CD14-positive monocyte (primary cell): ENCODE measurements at regions not wholly inside any gene's neighbourhood (a gene's known extent, or its start where the extent isn't known, plus 50 kb on each side); places are given as distances from the start of the nearest gene placed in this dataset.

ENCODE experiments used
- DNase-seq, 3 donors: peaks; one replicate each; pipeline ENCODE4 v3.0.0-alpha.2; 2011 to 2022
- H2AFZ ChIP-seq: 2 replicates; pipeline ENCODE4 v1.6.0; 2012; ENCODE audit warnings: mild to moderate bottlenecking, low read depth, low read length, inconsistent platforms; ENCODE audit not compliant: insufficient read depth, poor library complexity, severe bottlenecking
- H3K27ac ChIP-seq, 2 donors: 1 replicate in 1 of 2; 2 replicates in 1 of 2; pipeline ENCODE4 v1.5.1; 2012 to 2013; ENCODE audit warnings: low read length in 2 of 2, control low read depth in 1 of 2, inconsistent platforms in 1 of 2, low read depth in 1 of 2, mild to moderate bottlenecking in 1 of 2
- H3K27me3 ChIP-seq, 2 donors: one replicate each; pipeline versions ENCODE4 v1.6.0 to v1.6.1; 2011 to 2013; ENCODE audit warnings: low read length in 2 of 2; ENCODE audit not compliant: control insufficient read depth in 2 of 2, insufficient read depth in 2 of 2
- H3K36me3 ChIP-seq, 2 donors: replicated peaks in 1 of 2; 1 replicate in 1 of 2; 2 replicates in 1 of 2; pipeline versions ENCODE4 v1.5.1 to v1.6.1; 2012 to 2013; ENCODE audit warnings: low read length in 2 of 2, control low read depth in 1 of 2, inconsistent platforms in 1 of 2, mild to moderate bottlenecking in 1 of 2; ENCODE audit not compliant: insufficient read depth in 2 of 2, control insufficient read depth in 1 of 2
- H3K4me1 ChIP-seq, 2 donors: 1 replicate in 1 of 2; 2 replicates in 1 of 2; pipeline versions ENCODE4 v1.5.1 to v1.6.1; 2012 to 2013; ENCODE audit warnings: low read length in 2 of 2, control low read depth in 1 of 2, inconsistent platforms in 1 of 2, mild to moderate bottlenecking in 1 of 2, moderate library complexity in 1 of 2; ENCODE audit not compliant: insufficient read depth in 2 of 2, control insufficient read depth in 1 of 2
- H3K4me2 ChIP-seq: replicated peaks from 2 replicates; pipeline ENCODE3; 2012; ENCODE audit warnings: low read length, moderate library complexity, mild to moderate bottlenecking; ENCODE audit not compliant: poor library complexity, severe bottlenecking; ENCODE audit errors: extremely low read depth
- H3K4me3 ChIP-seq, 3 experiments: fragments of 200-600 bp in 1 of 3; sonication (generic) in 1 of 3; replicated peaks in 1 of 3; 1 replicate in 2 of 3; 2 replicates in 1 of 3; pipeline ENCODE4 v1.5.1; 2011 to 2013; ENCODE audit warnings: low read length in 3 of 3, mild to moderate bottlenecking in 3 of 3, control low read depth in 2 of 3, low read depth in 2 of 3, inconsistent platforms in 1 of 3, moderate library complexity in 1 of 3
- H3K79me2 ChIP-seq: 2 replicates; pipeline ENCODE4 v1.6.0; 2012; ENCODE audit warnings: mild to moderate bottlenecking, control low read depth, inconsistent platforms, low read length, moderate library complexity; ENCODE audit not compliant: insufficient read depth
- H3K9ac ChIP-seq: 2 replicates; pipeline ENCODE4 v1.6.0; 2017; ENCODE audit warnings: low read length, mild to moderate bottlenecking; ENCODE audit not compliant: insufficient read depth, poor library complexity, severe bottlenecking
- H3K9me3 ChIP-seq, 2 donors: replicated peaks in 1 of 2; 1 replicate in 1 of 2; 2 replicates in 1 of 2; pipeline versions ENCODE4 v1.5.1 to v1.6.1; 2012 to 2013; ENCODE audit warnings: low read length in 2 of 2, control low read depth in 1 of 2; ENCODE audit not compliant: control insufficient read depth in 1 of 2, insufficient read depth in 1 of 2
- H4K20me1 ChIP-seq: 2 replicates; pipeline ENCODE4 v1.6.0; 2012; ENCODE audit warnings: mild to moderate bottlenecking, low read length, control low read depth, moderate library complexity; ENCODE audit not compliant: insufficient read depth
- H3K27ac Mint-ChIP-seq, 7 donors: one replicate each; pipeline ENCODE4 v1.8.0; 2020; ENCODE audit warnings: mild to moderate bottlenecking in 7 of 7, mixed read lengths in 7 of 7, moderate library complexity in 6 of 7, inconsistent platforms in 2 of 7
- H3K27me3 Mint-ChIP-seq, 3 donors: one replicate each; pipeline ENCODE4 v1.8.0; 2021 to 2022; ENCODE audit warnings: low read depth in 3 of 3, mild to moderate bottlenecking in 3 of 3, mixed read lengths in 3 of 3, moderate library complexity in 3 of 3, inconsistent platforms in 1 of 3
- H3K36me3 Mint-ChIP-seq, 2 donors: one replicate each; pipeline ENCODE4 v1.8.0; 2020; ENCODE audit warnings: mixed read lengths in 2 of 2, inconsistent platforms in 1 of 2, mild to moderate bottlenecking in 1 of 2
- H3K4me1 Mint-ChIP-seq: one replicate; pipeline ENCODE4 v1.8.0; 2020; ENCODE audit warnings: mild to moderate bottlenecking, mixed read lengths
- H3K4me3 Mint-ChIP-seq, 2 donors: one replicate each; pipeline ENCODE4 v1.8.0; 2020; ENCODE audit warnings: mild to moderate bottlenecking in 2 of 2, mixed read lengths in 2 of 2, moderate library complexity in 1 of 2
- H3K9me3 Mint-ChIP-seq, 7 donors: one replicate each; pipeline ENCODE4 v1.8.0; 2020 to 2022; ENCODE audit warnings: mixed read lengths in 7 of 7, mild to moderate bottlenecking in 6 of 7, moderate library complexity in 6 of 7, inconsistent platforms in 2 of 7
- WGBS: methylation state at CpG from one replicate; pipeline ENCODE4 v1.1.5; 2013; ENCODE audit warnings: missing lambda C conversion rate; ENCODE audit not compliant: insufficient coverage; 5-methylcytosine and 5-hydroxymethylcytosine counted together
- intact Hi-C, 2 donors: fragments of 100-400 bp; cut with micrococcal nuclease; formaldehyde crosslinking; loops; one replicate each; pipeline versions ENCODE4 v1.15.0 to v1.15.1; 2023
- TF ChIP-seq, protein P1 (sequence below): fragments of 200-600 bp; IDR thresholded peaks from one replicate; pipeline ENCODE4 v1.8.0; 2022; ENCODE audit warnings: antibody characterized with exemption, mild to moderate bottlenecking

DNA sequence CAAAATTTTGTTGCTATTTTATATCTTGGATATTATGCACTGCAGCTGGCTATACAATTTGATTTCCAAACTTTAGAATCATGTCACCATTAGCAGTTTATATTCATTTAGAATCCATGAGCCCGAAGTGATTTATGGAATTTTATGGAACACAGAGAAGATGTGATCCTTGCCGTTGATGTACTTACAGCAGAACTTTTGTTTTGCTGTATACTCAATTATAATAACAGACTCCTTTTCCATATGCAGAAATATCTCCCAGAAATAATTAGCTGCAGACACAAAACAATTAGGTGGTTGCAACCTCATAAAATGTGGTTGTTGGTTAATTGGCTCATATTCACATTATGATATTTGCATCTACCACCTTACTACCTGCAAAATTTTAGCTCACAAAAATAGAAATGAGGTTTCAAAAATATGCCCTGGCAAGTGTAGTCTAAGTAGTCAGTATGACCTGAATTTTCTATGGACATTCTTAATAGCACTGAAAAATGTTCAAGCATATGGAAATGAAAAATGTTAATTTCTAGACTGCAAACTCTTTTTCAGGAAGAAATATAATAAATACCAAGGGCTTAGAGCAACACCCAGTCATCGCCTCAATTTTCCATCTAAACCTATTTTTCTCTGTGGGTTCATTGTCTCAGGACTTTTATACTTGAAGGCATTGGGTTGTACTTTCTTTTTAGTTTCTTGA is 997.6 kb downstream of the MCTP2 start:
- H3K27me3 Mint-ChIP-seq: peaks cover 0 to 2% (median 1%) of the 10 kb centered on the region in 3 donors
- no peaks in the 10 kb centered on the region for H3K4me1 ChIP-seq
- WGBS: 100% methylated on average over 1 of the region's 3 CpGs

DNA sequence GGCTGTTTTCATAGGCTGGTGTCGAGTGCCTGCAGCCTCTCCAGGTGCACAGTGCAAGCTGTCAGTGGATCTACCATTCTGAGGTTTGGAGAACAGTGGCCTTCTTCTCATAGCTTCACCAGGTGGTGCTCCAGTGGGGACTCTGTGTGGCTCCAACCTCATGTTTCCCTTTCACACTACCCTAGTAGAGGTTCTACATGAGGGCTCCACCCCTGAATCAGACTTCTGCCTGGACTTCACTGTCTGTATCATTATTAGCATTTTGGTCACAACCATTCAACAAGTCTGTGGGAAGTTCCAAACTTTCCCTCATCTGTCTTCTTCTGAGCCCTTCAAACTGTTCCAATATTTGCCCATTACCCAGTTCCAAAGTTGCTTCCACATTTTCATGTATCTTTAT is 1003.7 kb downstream of the MCTP2 start:
- Histone ChIP-seq H3K9ac (no peak overlapping the region), H3K27me3 (no peaks in the 10 kb centered on the region), H3K4me1 (no peaks in the 10 kb centered on the region), H3K36me3 (no peaks in the 10 kb centered on the region), H4K20me1 (no peaks in the 10 kb centered on the region), H3K4me2 (no peak overlapping the region), H3K4me3 (no peak overlapping the region), H3K27ac (no peak overlapping the region), H2AFZ (no peak overlapping the region), H3K9me3 (peaks cover 8 to 13% of the 10 kb centered on the region in 2 donors), H3K79me2 (no peaks in the 10 kb centered on the region)
- Mint-ChIP-seq H3K4me3 (no peak overlapping the region), H3K27me3 (peaks cover 0 to 2% (median 0%) of the 10 kb centered on the region in 3 donors), H3K9me3 (peaks cover 0 to 20% (median 8%) of the 10 kb centered on the region in 7 donors), H3K27ac (no peak overlapping the region), H3K4me1 (no peaks in the 10 kb centered on the region), H3K36me3 (no peaks in the 10 kb centered on the region)
- TF ChIP-seq, protein P1, sequence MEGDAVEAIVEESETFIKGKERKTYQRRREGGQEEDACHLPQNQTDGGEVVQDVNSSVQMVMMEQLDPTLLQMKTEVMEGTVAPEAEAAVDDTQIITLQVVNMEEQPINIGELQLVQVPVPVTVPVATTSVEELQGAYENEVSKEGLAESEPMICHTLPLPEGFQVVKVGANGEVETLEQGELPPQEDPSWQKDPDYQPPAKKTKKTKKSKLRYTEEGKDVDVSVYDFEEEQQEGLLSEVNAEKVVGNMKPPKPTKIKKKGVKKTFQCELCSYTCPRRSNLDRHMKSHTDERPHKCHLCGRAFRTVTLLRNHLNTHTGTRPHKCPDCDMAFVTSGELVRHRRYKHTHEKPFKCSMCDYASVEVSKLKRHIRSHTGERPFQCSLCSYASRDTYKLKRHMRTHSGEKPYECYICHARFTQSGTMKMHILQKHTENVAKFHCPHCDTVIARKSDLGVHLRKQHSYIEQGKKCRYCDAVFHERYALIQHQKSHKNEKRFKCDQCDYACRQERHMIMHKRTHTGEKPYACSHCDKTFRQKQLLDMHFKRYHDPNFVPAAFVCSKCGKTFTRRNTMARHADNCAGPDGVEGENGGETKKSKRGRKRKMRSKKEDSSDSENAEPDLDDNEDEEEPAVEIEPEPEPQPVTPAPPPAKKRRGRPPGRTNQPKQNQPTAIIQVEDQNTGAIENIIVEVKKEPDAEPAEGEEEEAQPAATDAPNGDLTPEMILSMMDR: no peak
- no peak for DNase-seq
- intact Hi-C loops: no loop called here
- 71% methylated on average over 1 of the region's 1 CpG for WGBS

More for the DNA sequence above, 997.6 kb downstream of the MCTP2 start:
- no peak overlapping the region for H3K4me3 ChIP-seq
- intact Hi-C loops: no loop called here
- no peaks in the 10 kb centered on the region for H4K20me1 ChIP-seq
- no peak overlapping the region for H3K4me2 ChIP-seq
- H3K79me2 ChIP-seq: no peaks in the 10 kb centered on the region
- H3K36me3 ChIP-seq: no peaks in the 10 kb centered on the region
- H3K27me3 ChIP-seq: no peaks in the 10 kb centered on the region
- H3K27ac Mint-ChIP-seq: no peak overlapping the region
- H2AFZ ChIP-seq: no peak overlapping the region
- no peak overlapping the region for H3K27ac ChIP-seq
- H3K9ac ChIP-seq: no peak overlapping the region
- H3K9me3 ChIP-seq: peaks cover 0 to 3% of the 10 kb centered on the region in 2 donors
- no peak overlapping the region for H3K4me3 Mint-ChIP-seq
- TF ChIP-seq, protein P1: no peak
- H3K36me3 Mint-ChIP-seq: no peaks in the 10 kb centered on the region
- no peaks in the 10 kb centered on the region for H3K4me1 Mint-ChIP-seq
- H3K9me3 Mint-ChIP-seq: peaks cover 0 to 8% (median 3%) of the 10 kb centered on the region in 7 donors
- no peak for DNase-seq
